Testis (tissue), 2 donors: ENCODE measurements at regions not wholly inside any gene's neighbourhood (a gene's known extent, or its start where the extent isn't known, plus 50 kb on each side); places are given as distances from the start of the nearest gene placed in this dataset.

Experiments
- POLR2A ChIP-seq: fragments of 450-650 bp; IDR thresholded peaks from one replicate; pipeline ENCODE4 v1.6.1; 2017; ENCODE audit warnings: antibody characterized with exemption, mild to moderate bottlenecking, moderate library complexity
- TF ChIP-seq, protein P1 (sequence below), 3 experiments: fragments of 450-650 bp in 2 of 3; fragments of 200-600 bp in 1 of 3; sonication (generic) in 1 of 3; IDR thresholded peaks; one replicate each; pipeline ENCODE4 v1.5.1; 2016 to 2019; ENCODE audit warnings: antibody characterized with exemption in 3 of 3, mild to moderate bottlenecking in 2 of 3, moderate library complexity in 1 of 3

DNA sequence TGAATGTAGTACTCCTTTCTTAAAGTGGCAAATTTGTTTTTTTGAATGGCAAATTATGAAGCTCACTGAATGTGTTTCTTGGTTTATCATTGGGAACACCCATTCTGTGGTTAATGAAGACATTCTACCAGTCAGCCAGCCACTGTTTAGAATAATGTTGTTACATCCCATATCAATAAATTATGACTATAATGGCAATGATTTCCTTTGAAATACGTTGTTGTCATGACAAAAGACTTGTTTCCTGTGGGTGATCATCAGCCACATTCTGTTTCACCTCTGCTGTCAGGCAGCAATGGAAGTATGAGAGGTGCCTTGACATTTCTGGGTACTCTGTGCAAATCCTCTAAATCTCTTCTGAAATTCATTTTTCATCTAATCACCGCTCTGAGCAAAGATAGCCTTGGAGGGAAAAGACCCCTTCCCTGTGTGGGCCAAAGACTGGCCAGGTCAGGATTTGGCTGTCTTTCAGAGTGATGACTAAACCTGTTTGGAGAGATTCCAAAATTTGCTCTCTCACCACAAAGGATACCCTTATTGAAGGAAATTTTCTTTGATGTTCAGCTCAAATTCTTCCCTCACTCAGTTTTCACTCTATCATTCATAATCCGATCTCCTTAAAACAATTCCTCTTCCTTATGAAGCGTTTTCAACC is 869.2 kb downstream of the BCL11A start:
- TF ChIP-seq POLR2A = no peak
- TF ChIP-seq, protein P1, sequence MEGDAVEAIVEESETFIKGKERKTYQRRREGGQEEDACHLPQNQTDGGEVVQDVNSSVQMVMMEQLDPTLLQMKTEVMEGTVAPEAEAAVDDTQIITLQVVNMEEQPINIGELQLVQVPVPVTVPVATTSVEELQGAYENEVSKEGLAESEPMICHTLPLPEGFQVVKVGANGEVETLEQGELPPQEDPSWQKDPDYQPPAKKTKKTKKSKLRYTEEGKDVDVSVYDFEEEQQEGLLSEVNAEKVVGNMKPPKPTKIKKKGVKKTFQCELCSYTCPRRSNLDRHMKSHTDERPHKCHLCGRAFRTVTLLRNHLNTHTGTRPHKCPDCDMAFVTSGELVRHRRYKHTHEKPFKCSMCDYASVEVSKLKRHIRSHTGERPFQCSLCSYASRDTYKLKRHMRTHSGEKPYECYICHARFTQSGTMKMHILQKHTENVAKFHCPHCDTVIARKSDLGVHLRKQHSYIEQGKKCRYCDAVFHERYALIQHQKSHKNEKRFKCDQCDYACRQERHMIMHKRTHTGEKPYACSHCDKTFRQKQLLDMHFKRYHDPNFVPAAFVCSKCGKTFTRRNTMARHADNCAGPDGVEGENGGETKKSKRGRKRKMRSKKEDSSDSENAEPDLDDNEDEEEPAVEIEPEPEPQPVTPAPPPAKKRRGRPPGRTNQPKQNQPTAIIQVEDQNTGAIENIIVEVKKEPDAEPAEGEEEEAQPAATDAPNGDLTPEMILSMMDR (IDR thresholded peaks at IDR 0.05) = no peak
